GM18870 (cell line): ENCODE measurements at regions not wholly inside any gene's neighbourhood (a gene's known extent, or its start where the extent isn't known, plus 50 kb on each side); places are given as distances from the start of the nearest gene placed in this dataset.

Experiments
- ATAC-seq: cut with Tn5 transposase; IDR thresholded peaks from one replicate; pipeline ENCODE4 v1.9.1; 2021; ENCODE audit warnings: moderate library complexity; ENCODE audit not compliant: unreplicated experiment

- ATAC-seq, result no peak
These were observed 195.1 kb downstream of the MAGEB5 start for GRCh38 chrX:26411045-26411444.

- ATAC-seq, result no peak
These were observed 193.7 kb downstream of the MAGEB5 start for GRCh38 chrX:26409636-26410035.

- no peak for ATAC-seq
These were observed 171.9 kb downstream of the MAGEB5 start for GRCh38 chrX:26387906-26388305.

DNA sequence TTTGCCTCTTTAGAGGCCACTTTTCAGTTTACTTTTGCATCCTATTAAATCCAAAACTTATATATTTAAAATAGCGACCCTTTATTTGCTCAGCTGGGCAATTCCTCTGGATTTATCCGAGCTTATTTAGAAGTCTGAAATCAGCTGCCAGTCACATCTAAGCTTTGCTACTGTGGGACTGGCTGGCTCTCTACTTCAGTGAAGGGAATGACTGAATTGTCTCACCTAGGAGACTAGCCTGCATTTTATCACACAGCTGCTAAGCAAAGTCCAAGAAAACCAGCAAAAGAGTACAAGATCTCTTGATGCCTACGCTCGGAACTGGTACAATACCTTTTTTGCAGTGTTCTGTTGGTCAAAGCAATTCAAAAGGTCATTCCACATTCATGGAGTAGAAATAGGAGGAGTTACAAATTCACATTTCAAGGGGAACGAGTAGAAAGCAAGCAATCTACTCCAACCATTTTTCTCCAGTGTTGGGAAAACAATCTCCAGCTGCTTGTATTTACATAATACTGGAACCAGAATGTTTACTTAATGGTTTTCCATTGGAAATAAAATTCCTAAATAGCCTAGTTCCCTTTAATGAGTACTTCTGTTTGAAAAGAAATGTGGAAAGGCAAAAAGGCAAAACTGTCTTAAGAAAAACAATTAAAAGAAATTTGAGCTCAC lies 160.2 kb downstream of the MAGEB5 start:
- ATAC-seq, result no peak

DNA sequence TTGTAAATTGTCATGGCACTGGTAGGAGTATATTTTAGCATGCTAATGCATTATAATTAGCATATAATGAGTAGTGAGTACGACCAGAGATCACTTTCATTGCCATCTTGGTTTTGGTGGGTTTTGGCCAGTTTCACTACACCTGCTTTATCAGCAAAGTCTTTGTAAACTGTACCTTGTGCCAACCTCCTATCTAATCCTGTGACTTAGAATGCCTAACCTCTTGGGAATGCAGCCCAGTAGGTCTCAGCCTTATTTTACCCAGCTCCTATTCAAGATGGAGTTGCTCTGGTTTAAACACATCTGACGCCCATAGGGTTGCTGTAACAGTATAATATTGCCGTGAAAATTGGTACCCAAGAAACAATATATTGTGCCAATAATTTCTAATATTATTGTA lies 159.4 kb downstream of the MAGEB5 start:
- ATAC-seq, result no peak

GRCh38 chrX:26373829-26374228 lies 157.9 kb downstream of the MAGEB5 start:
- no peak for ATAC-seq

GRCh38 chrX:26352891-26353430 lies 137.0 kb downstream of the MAGEB5 start:
- ATAC-seq, result no peak

- no peak for ATAC-seq
These were observed 131.2 kb downstream of the MAGEB5 start for GRCh38 chrX:26347171-26347570.

DNA sequence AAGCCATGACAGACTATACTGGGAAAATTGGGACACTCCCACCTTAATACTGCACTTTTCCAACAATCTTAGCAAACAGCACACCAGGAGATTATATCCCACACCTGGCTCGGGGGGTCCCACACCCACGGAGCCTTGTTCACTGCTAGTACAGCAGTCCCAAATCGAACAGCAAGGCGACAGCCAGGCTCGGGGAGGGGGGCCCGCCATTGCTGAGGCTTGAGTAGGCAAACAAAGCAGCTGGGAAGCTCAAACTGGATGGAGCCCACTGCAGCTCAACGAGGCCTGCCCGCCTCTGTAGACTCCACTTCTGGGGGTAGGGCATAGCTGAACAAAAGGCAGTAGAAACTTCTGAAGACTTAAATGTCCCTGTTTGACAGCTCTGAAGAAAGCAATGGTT lies 118.3 kb downstream of the MAGEB5 start:
- ATAC-seq, result no peak

DNA sequence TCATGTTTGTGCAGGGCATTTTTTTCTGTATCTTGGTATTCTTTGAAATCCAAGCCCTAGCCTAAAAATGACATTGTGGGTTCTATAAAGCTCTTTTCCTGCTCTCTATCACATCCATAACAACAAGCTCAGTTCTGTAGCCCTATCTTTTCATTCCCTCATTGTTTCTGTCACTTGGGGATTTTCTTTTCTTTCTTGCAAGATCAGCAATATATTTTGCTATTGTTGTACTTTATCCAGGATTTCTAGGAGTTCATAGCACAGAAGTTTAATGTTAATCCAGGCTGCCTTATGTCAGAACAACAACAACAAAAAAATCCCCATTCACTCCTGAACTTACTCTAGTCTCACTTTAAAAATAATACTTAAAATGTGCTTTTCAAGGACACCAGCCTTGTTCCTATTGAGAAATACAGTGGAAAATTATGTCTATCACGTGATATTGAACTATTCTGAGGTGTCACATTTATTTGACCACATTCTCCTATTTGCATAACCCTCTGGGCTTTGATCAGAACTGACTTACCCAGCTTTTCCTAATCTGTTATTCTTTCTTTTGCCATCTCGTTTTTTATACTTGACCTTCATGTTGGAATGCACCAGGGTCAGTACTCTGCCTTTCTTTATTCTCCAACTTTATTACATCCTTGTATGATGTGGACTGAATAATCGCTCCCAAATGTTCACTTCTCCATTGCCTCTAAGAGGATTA lies 112.8 kb downstream of the MAGEB5 start:
- no peak for ATAC-seq

GRCh38 chrX:26309262-26309661 lies 93.3 kb downstream of the MAGEB5 start:
- no peak for ATAC-seq

- no peak for ATAC-seq
These were observed 79.5 kb downstream of the MAGEB5 start for GRCh38 chrX:26295425-26295824.

- ATAC-seq, result no peak
These were observed 70.9 kb downstream of the MAGEB5 start for GRCh38 chrX:26286836-26287235.
